Upper lobe of left lung (tissue), 6 donors: ENCODE measurements at regions not wholly inside any gene's neighbourhood (a gene's known extent, or its start where the extent isn't known, plus 50 kb on each side); places are given as distances from the start of the nearest gene placed in this dataset.

ENCODE experiments used
- ATAC-seq, 2 donors: fragments of 200-7000 bp; cut with Tn5 transposase; one replicate each; pipeline ENCODE4 v1.9.1; 2022; ENCODE audit warnings: mild to moderate bottlenecking in 2 of 2, moderate library complexity in 2 of 2; ENCODE audit not compliant: low FRiP score in 2 of 2
- DNase-seq, 2 donors: peaks; one replicate each; pipeline ENCODE4 v3.0.0-alpha.2; 2019 to 2020
- H3K27ac ChIP-seq, 4 donors: fragments of 200-600 bp; sonication (generic); one replicate each; pipeline ENCODE4 v1.5.1; 2016 to 2019
- H3K27me3 ChIP-seq, 4 donors: fragments of 200-600 bp; sonication (generic); one replicate each; pipeline ENCODE4 v1.5.1; 2017 to 2019
- H3K36me3 ChIP-seq, 4 donors: fragments of 200-600 bp; sonication (generic); one replicate each; pipeline ENCODE4 v1.5.1; 2016 to 2019
- H3K4me1 ChIP-seq, 4 donors: fragments of 200-600 bp; sonication (generic); one replicate each; pipeline ENCODE4 v1.5.1; 2018 to 2019
- H3K4me3 ChIP-seq, 4 donors: fragments of 200-600 bp; sonication (generic); one replicate each; pipeline ENCODE4 v1.5.1; 2017 to 2019; ENCODE audit warnings: mild to moderate bottlenecking in 2 of 4, moderate library complexity in 1 of 4
- H3K9me3 ChIP-seq, 4 donors: fragments of 200-600 bp; sonication (generic); one replicate each; pipeline ENCODE4 v1.5.1; 2018 to 2019
- EP300 ChIP-seq, 4 donors: sonication (generic); formaldehyde crosslinking; IDR thresholded peaks; one replicate each; pipeline ENCODE4 v1.5.1; 2017; ENCODE audit warnings: antibody characterized with exemption in 4 of 4, control low read depth in 2 of 4
- POLR2A ChIP-seq, 4 donors: fragments of 450-650 bp; IDR thresholded peaks; one replicate each; pipeline ENCODE4 v1.5.1; 2016 to 2017; ENCODE audit warnings: antibody characterized with exemption in 4 of 4, mild to moderate bottlenecking in 2 of 4
- POLR2AphosphoS5 ChIP-seq, 2 donors: sonication (generic); formaldehyde crosslinking; IDR thresholded peaks; one replicate each; pipeline ENCODE4 v1.5.1; 2017; ENCODE audit warnings: antibody characterized with exemption in 2 of 2
- WGBS, 2 donors: methylation state at CpG; one replicate each; pipeline ENCODE4 v1.1.5; 2017 to 2018; 5-methylcytosine and 5-hydroxymethylcytosine counted together
- TF ChIP-seq, protein P1 (sequence below), 6 experiments: fragments of 450-650 bp in 4 of 6; fragments of 200-600 bp in 2 of 6; sonication (generic) in 2 of 6; IDR thresholded peaks; one replicate each; pipeline ENCODE4 v1.5.1; 2016 to 2019; ENCODE audit warnings: antibody characterized with exemption in 6 of 6
- donor health status: DM: no; HTN: no; CAD: no; lungs with moderate emphysema.
- donor health status: DM: no; HTN: yes; CAD: no; lungs with severe emphysema.

DNA sequence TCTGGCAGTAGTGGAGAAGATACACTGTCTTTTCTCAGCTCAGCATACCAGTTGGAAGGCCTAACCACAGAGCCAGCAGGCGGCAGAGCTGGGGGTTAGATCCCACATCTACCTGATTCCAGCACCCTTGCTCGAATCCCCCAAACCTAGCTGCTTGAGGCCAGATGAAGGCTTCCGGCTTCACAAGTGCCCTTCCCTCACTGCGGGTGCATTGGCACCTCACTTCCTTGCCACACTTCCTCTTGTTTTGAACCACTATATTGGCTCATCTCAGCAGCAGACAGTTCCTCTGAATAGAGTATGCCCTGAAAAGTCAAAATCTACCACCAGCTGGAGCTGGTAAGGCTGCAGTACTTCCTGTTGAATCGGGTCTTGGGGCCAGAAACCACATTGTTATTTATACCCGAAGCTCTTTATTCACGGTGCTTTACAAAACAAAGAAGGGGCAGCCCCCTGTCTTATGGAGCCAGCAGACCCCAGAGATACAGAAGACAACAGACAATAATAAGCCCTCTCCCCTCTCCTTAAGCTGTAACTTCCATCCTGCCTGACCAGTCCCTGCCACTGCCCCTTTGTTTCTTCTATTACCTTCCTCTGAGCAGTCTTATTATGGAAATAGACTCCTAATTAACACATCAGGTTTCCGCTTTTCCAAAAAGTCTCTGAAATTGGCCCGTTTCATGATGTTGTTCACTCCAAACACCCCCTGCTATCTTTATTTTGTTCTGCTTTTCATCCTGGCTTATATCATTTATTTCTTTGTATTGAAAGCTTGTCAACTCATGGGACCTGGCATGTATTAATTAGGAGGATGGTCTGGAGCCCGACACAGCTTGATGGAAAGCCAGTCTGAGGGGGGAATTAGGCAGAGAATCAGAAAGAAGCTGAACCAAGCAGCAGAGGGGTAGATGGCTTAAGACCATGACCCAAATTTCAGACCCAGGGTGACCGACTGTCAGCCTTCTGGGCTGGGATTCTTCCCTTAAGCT, 233.5 kb downstream of the EFCAB11 start:
- TF ChIP-seq POLR2AphosphoS5 (IDR thresholded peaks at IDR 0.05) (peak; percentile 21 to 70), POLR2A (IDR thresholded peaks at IDR 0.05) (no peak)
- TF ChIP-seq, protein P1, sequence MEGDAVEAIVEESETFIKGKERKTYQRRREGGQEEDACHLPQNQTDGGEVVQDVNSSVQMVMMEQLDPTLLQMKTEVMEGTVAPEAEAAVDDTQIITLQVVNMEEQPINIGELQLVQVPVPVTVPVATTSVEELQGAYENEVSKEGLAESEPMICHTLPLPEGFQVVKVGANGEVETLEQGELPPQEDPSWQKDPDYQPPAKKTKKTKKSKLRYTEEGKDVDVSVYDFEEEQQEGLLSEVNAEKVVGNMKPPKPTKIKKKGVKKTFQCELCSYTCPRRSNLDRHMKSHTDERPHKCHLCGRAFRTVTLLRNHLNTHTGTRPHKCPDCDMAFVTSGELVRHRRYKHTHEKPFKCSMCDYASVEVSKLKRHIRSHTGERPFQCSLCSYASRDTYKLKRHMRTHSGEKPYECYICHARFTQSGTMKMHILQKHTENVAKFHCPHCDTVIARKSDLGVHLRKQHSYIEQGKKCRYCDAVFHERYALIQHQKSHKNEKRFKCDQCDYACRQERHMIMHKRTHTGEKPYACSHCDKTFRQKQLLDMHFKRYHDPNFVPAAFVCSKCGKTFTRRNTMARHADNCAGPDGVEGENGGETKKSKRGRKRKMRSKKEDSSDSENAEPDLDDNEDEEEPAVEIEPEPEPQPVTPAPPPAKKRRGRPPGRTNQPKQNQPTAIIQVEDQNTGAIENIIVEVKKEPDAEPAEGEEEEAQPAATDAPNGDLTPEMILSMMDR (IDR thresholded peaks at IDR 0.05): no peak
- no peaks in the 10 kb centered on the region for H3K27me3 ChIP-seq
- 45 to 51% methylated on average over 8 to 11 of the region's 11 CpGs for WGBS, 2 donors
- H3K36me3 ChIP-seq: no peaks in the 10 kb centered on the region
- H3K27ac ChIP-seq: peak overlapping the region; percentile 70 to 84 (median 72)
- H3K4me1 ChIP-seq: peaks cover 14 to 26% (median 18%) of the 10 kb centered on the region in 4 donors
- H3K9me3 ChIP-seq: no peaks in the 10 kb centered on the region
- ATAC-seq (peak; percentile 87 to 89), DNase-seq (peak in 1 of 2 donors; percentile 75)
- H3K4me3 ChIP-seq: no peak overlapping the region

DNA sequence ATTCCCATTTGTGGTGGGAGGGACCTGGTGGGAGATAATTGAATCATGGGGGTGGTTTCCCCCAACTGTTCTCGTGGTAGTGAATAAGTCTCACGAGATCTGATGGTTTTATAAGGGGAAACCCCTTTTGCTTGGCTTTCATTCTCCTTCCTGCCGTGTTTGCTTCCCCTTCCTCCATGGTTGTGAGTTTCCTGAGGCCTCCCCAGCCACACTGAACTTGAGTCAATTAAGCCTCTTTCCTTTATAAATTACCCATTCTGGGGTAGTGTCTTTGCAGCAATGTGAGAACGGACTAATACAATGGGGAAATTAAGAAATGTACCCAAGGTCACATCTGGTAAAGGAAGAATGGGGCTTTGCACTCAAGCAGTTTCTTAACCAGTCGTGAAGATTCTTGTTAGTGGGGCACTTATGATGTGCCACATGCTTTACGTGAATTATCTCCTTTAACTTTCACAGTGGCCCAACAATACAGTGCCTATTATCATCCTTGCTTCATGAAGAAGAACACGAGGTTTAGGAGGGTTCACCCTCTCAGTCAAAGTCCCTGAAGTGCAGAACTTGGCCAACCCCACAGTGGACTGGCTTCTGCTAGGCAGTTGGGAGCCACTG, 234.3 kb downstream of the EFCAB11 start:
- 58 to 68% methylated on average over 7 of the region's 7 CpGs for WGBS, 2 donors
- H3K4me1 ChIP-seq: peaks cover 14 to 26% (median 18%) of the 10 kb centered on the region in 4 donors
- H3K27ac ChIP-seq: peak overlapping the region; percentile 70 to 84 (median 72)
- TF ChIP-seq EP300 (IDR thresholded peaks at IDR 0.05): no peak
- TF ChIP-seq POLR2AphosphoS5 (IDR thresholded peaks at IDR 0.05): no peak
- TF ChIP-seq POLR2A (IDR thresholded peaks at IDR 0.05): no peak
- TF ChIP-seq, protein P1 (IDR thresholded peaks at IDR 0.05): no peak
- no peaks in the 10 kb centered on the region for H3K9me3 ChIP-seq
- ATAC-seq: no peak
- no peaks in the 10 kb centered on the region for H3K36me3 ChIP-seq
- DNase-seq: no peak
- no peaks in the 10 kb centered on the region for H3K27me3 ChIP-seq
- no peak overlapping the region for H3K4me3 ChIP-seq

GRCh38 chr14:89719366-89720075, 235.0 kb downstream of the EFCAB11 start:
- H3K36me3 ChIP-seq: no peaks in the 10 kb centered on the region
- TF ChIP-seq, protein P1 (IDR thresholded peaks at IDR 0.05): no peak
- TF ChIP-seq POLR2A (IDR thresholded peaks at IDR 0.05): no peak
- TF ChIP-seq POLR2AphosphoS5 (IDR thresholded peaks at IDR 0.05): no peak
- TF ChIP-seq EP300 (IDR thresholded peaks at IDR 0.05): no peak
- DNase-seq (peak in 1 of 2 donors; percentile 36), ATAC-seq (peak in 1 of 2 donors; percentile 55)
- H3K4me1 ChIP-seq: peaks cover 14 to 25% (median 18%) of the 10 kb centered on the region in 4 donors
- no peaks in the 10 kb centered on the region for H3K9me3 ChIP-seq
- H3K27ac ChIP-seq: peak overlapping the region in 3 of 4 donors; percentile 70 to 84 (median 73)
- 73 to 77% methylated on average over 9 to 10 of the region's 10 CpGs for WGBS, 2 donors
- no peaks in the 10 kb centered on the region for H3K27me3 ChIP-seq
- no peak overlapping the region for H3K4me3 ChIP-seq

DNA sequence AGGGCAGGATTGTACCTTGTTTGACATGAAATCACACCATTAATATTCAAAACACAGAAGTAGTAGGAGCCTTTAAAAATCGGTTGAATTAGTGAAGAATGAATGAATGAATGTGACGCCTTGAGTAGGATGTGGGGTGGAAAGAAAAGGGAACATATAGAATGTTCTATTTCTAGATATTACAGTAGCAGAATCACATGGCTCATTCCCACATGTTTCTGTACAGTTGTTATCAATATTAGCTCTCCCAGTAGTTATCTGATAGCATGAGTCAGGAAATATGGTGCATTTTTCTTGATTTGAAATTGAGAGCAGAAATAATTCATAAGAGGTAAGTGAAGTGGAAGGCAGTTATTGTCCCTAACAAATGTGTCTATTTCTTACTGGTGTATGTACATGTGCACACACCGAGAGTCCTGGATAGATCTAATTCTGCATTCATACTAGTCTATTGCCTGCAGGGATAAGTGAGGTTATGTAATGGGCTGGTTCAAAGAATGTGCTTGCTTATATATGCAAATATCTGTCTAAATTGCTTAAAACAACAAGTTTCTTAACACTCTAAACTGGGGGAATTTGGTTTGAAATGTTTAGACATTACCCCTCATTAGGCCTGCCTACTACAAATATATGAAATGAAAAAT, 245.4 kb downstream of the EFCAB11 start:
- TF ChIP-seq POLR2A (IDR thresholded peaks at IDR 0.05) (no peak), EP300 (IDR thresholded peaks at IDR 0.05) (no peak)
- WGBS, 2 donors: 85 to 88% methylated on average over 3 of the region's 3 CpGs
- Histone ChIP-seq H3K4me1 (no peaks in the 10 kb centered on the region), H3K4me3 (no peak overlapping the region), H3K9me3 (no peaks in the 10 kb centered on the region), H3K27me3 (no peaks in the 10 kb centered on the region), H3K27ac (no peak overlapping the region), H3K36me3 (no peaks in the 10 kb centered on the region)
- ATAC-seq (no peak), DNase-seq (no peak)
